ENCODE measurements at regions not wholly inside any gene's neighbourhood (a gene's known extent, or its start where the extent isn't known, plus 50 kb on each side); places are given as distances from the start of the nearest gene placed in this dataset.
"Not testable (repeated sequence)": the region's sequence is repeated elsewhere in the genome, so short reads cannot be mapped to it uniquely, and the experiment has no call there.

GRCh38 chr2:175342085-175342484 is 160.6 kb upstream of the ATP5MC3 start:
- TF ChIP-seq ZFX (IDR thresholded peaks at IDR 0.05) (no peak), CTCF (conservative IDR thresholded peaks at IDR 0.05) (no peak)
- H3K27ac ChIP-seq: no peak overlapping the region

- no peak for TF ChIP-seq CTCF (conservative IDR thresholded peaks at IDR 0.05)
- no peak for TF ChIP-seq ZFX (IDR thresholded peaks at IDR 0.05)
- H3K27ac ChIP-seq: no peak overlapping the region
Observed at GRCh38 chr2:175330195-175330594, 148.7 kb upstream of the ATP5MC3 start.

- TF ChIP-seq CTCF (conservative IDR thresholded peaks at IDR 0.05): no peak
- no peak for TF ChIP-seq ZFX (IDR thresholded peaks at IDR 0.05)
- H3K27ac ChIP-seq: no peak overlapping the region
Observed at GRCh38 chr2:175326801-175327200, 145.3 kb upstream of the ATP5MC3 start.

- not testable (repeated sequence) for H3K27ac ChIP-seq
Observed at GRCh38 chr2:175326164-175326563, 144.7 kb upstream of the ATP5MC3 start.

- TF ChIP-seq CTCF (conservative IDR thresholded peaks at IDR 0.05): no peak
- TF ChIP-seq ZFX (IDR thresholded peaks at IDR 0.05): no peak
- no peak overlapping the region for H3K27ac ChIP-seq
Observed at GRCh38 chr2:175323162-175323561, 141.7 kb upstream of the ATP5MC3 start.

GRCh38 chr2:175318542-175318941 is 137.0 kb upstream of the ATP5MC3 start:
- H3K27ac ChIP-seq: no peak overlapping the region
- TF ChIP-seq CTCF (conservative IDR thresholded peaks at IDR 0.05) (no peak), ZFX (IDR thresholded peaks at IDR 0.05) (no peak)

GRCh38 chr2:175317751-175318150 is 136.2 kb upstream of the ATP5MC3 start:
- TF ChIP-seq ZFX (IDR thresholded peaks at IDR 0.05) (no peak), CTCF (conservative IDR thresholded peaks at IDR 0.05) (no peak)
- no peak overlapping the region for H3K27ac ChIP-seq

- no peak overlapping the region for H3K27ac ChIP-seq
- TF ChIP-seq ZFX (IDR thresholded peaks at IDR 0.05) (no peak), CTCF (conservative IDR thresholded peaks at IDR 0.05) (no peak)
Observed at GRCh38 chr2:175312137-175312536, 130.6 kb upstream of the ATP5MC3 start.

All from C4-2B (cell line).